ENCODE measurements at regions not wholly inside any gene's neighbourhood (a gene's known extent, or its start where the extent isn't known, plus 50 kb on each side); places are given as distances from the start of the nearest gene placed in this dataset.
"Not testable (repeated sequence)": the region's sequence is repeated elsewhere in the genome, so short reads cannot be mapped to it uniquely, and the experiment has no call there.

- not testable (repeated sequence) for TF ChIP-seq EP300 (IDR thresholded peaks at IDR 0.05; ENCODE audit: low read depth in 2 of 2, low read length in 2 of 2); EP300 (CRISPR knock-in tag; IDR thresholded peaks at IDR 0.05; ENCODE audit: borderline replicate concordance); POLR2A (IDR thresholded peaks at IDR 0.05; ENCODE audit: insufficient read depth in 1 of 2, low read depth in 2 of 2, low read length in 2 of 2); ZZZ3 (CRISPR knock-in tag; IDR thresholded peaks at IDR 0.05; ENCODE audit: borderline replicate concordance); SUZ12 (IDR thresholded peaks at IDR 0.05; ENCODE audit: low read depth, low read length); ZFP82 (CRISPR knock-in tag; IDR thresholded peaks at IDR 0.05; ENCODE audit: borderline replicate concordance); CTCF (CRISPR knock-in tag; IDR thresholded peaks at IDR 0.05)
Observed at GRCh38 chr21:13874001-13874400, 264.4 kb downstream of the POTED start.
